ENCODE measurements at regions not wholly inside any gene's neighbourhood (a gene's known extent, or its start where the extent isn't known, plus 50 kb on each side); places are given as distances from the start of the nearest gene placed in this dataset.
"Not testable (repeated sequence)": the region's sequence is repeated elsewhere in the genome, so short reads cannot be mapped to it uniquely, and the experiment has no call there.

DNA sequence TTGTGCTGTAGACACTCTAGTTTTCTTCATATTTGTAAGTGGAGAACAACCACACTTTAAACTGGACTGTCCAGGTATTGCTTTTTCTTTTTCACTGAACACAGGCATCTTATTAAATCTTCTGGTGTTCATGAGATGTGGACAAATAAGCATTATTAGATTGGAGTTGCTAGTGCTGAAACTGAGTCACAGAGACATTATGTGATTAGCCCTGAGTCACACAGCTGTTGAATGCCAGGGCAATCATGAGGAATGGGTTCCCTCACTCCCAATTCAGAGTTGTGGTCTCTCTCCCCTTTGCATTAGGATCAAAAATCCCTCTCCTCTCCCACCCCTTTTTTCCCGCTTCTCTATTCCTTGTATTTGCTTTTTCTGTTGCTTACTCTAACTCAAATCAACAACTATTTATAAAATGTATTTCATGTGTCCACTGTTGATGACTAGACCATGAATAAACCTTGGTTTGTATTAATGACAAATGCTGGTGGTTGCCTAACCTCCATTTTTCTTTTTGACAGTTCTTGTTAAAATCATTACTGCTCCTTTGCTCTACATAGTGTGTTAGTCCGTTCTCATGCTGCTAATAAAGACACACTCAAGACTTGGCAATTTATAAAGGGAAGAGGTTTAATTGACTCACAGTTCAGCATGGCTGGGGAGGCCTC, 738.2 kb downstream of the BRINP1 start:
- no peak for DNase-seq (ENCODE audit: low read depth in 1 of 2, low spot score in 1 of 2)

DNA sequence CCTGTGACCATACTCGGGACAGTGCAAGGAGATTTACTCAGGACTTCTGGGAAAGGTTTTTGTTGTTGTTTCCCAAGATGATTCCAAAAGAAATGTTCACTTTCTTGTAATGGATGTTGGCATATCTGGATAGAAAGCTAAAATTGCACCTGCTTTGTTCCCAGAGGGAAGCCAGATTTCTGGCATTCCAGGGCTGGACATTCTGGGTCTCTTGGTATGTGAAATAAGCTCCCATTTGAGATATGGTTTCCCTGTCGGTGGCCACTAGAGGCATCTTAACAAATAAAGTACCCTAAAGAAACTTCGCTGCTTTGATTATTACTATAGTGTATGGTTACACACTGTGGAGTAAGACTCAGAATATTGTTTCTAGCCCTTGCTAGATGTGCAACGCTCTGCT, 737.3 kb downstream of the BRINP1 start:
- no peak for DNase-seq (ENCODE audit: low read depth in 1 of 2, low spot score in 1 of 2)

DNA sequence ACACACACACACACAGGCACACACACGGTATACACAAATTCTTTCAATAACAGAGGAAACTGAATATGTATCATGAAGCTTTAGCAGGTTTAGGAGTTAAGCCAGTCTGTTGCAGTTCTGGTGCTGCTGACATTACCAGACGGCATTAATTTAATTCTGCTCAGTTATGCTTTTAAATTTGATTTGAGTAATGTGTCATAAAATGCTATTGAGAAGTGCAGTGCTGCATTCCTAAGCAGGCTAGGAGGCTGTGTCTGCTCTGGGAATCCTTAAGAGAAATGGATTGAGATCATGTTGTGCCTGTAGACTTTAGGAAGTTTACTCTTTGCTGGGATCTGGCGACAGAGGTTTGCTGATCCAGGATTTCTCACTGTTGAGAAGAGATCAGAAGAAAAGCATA, 733.8 kb downstream of the BRINP1 start:
- DNase-seq (ENCODE audit: low read depth in 1 of 2, low spot score in 1 of 2) = no peak

DNA sequence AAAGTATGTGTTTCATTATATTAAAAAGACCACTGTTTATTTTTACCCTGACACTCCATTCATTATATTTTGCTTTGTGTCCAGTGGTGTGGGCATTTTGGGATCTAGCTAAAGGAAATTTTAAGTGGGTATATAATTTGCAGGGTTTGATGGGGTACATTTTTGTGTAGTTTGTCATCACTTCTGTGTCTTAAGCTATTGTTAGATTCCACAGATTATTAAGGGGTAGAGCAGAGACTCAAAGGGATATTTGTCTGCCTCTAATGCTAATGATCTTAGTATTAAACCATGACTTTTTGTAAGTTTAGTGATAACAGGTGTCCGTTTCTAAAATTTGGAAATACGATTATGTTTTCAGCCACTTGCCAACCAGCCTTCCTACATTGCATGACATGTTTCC, 731.6 kb downstream of the BRINP1 start:
- no peak for DNase-seq (ENCODE audit: low read depth in 1 of 2, low spot score in 1 of 2)

DNA sequence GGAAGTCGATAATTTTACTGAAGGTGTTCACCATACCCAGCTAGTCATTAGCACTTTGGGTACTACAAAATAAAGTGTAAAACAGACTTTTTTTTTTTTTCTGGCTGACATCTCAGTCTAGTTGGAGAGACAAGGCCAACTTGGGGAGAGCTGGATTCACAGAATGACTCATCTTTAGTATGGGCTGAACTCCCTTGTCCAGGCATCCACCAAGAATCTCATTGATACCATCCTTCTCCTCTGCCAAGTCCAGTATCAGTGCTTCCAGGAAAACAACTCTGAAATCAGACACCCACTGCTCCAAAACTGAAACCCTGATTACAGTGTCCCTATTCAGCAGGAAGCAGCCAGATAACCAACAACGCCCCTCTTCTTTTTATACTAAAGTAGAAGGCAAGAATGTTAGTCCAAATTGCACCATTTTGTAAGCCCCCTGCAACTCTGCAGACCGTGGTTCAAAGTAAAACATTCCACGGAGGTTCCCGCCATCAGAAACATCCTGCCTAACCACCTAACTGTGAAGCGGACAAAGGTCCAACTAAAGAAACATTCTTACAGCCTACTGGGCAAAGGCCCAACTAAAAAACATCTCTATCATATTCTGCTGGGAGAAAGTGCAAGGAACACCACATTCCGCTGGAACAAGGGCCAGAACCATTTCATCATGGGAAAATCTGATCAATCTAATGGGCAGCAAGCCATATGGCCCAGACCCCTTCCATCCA, 728.2 kb downstream of the BRINP1 start:
- no peak for DNase-seq (ENCODE audit: low read depth in 1 of 2, low spot score in 1 of 2)

DNA sequence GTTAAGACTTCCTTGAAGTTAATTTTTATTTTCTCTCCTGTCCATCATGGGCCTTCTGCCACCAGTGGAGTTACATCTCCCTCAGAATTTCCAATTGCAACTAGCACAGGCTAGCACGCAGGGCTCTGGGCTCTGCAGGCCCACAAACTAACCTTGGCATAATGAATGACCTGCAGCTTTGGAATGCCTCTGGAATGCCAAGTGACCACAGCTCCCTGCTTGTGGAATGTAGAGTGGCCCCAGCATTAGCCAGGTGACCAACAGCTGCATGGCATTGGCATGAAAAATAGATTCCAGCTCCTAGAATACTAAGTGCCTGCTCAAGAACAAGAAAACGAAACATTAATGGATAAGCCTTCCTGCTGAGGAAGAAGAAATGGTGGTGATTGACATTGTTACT, 726.1 kb downstream of the BRINP1 start:
- DNase-seq (ENCODE audit: low read depth in 1 of 2, low spot score in 1 of 2) = no peak

DNA sequence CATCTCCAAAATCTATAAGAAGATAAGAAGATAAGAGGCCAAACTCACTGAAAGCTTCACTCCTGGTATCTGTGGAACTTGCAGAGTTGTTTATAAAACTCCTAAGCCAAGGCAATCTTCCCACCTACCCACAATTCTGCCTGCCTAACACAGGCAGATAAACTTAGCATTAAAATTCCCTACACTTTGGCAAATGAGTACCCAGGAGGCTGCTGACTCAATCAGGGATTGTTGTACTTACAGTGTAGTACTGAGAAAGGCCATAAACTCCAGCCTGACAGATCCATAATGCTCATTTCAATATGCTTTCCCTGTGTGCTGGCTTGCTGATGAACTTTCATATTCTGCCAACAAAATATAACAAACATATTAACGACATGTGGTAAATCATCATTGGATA, 725.2 kb downstream of the BRINP1 start:
- no peak for DNase-seq (ENCODE audit: low read depth in 1 of 2, low spot score in 1 of 2)

DNA sequence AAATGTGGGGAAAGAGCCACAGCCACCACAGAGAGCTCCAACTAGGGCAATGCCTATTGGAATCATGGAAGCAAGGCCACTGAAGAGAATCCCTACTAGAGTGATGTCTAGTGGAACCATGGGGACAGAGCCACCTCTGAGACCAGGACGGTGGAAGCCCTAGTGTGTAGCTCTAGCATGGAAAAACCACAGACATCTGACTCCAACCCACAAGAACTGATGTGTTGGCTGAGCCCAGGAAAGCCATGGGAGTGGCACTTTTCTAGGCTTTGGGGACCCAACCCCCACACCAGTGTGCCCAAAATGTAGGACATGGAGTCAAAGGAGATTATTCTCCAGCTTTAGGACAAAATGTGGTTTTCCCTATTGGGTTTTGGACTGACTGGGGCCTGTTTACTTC, 721.9 kb downstream of the BRINP1 start:
- no peak for DNase-seq (ENCODE audit: low read depth in 1 of 2, low spot score in 1 of 2)

DNA sequence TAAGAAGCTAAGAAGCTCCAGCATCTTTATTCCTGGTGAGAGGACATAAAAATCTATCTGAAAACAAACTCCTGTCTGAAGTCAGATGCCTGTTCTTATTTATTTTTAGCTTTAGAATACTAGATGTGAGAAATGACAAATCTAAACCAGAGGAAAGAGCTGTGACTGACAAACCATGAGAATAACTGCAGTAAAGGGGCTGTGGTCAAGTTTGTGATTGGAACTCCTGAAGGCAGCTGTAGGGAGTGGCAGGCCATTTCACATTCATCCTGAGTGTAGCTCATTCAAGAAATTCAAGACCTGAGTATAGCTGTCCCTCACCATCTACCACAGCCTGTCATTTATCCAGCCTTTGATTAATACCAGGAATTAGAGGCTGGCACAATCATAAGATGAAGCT, 718.8 kb downstream of the BRINP1 start:
- no peak for DNase-seq (ENCODE audit: low read depth in 1 of 2, low spot score in 1 of 2)

DNA sequence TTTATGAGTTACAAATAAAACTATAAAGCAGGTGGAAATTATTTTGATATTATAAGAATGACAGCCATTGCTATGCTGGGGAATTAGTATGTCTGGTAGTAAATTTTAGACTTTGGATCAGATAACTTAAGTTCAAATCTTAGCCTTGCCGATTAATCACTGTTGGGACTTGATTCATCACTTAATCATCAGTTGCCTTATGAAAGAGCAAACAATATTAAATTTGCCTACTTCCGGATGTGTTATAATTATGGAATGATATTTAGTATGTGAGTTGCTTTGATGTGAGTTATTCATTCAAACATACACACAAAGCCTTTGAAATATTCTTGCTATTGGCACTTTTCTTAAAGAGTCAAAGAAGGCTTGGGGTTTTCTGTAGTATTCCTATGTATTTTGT, 717.7 kb downstream of the BRINP1 start:
- no peak for DNase-seq (ENCODE audit: low read depth in 1 of 2, low spot score in 1 of 2)

DNA sequence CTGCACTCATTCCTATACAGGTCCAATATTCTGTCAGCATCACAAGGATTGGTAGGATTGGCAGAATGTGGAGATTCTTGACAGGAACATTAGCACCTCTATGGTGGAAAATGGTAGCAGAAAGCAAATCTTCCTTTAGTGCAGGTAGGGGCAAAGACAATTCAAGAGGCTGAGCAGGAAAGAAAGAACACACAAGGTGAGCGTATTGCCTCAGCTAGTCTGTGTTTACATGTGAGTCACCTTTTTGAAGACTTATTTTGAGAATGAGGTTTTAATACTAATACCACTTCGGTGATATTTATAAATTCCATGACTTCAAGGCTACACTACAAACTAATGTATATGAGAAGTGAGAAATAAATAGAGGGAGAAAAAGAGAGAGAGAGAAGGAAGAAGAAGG, 717.0 kb downstream of the BRINP1 start:
- DNase-seq (ENCODE audit: low read depth in 1 of 2, low spot score in 1 of 2) = no peak

DNA sequence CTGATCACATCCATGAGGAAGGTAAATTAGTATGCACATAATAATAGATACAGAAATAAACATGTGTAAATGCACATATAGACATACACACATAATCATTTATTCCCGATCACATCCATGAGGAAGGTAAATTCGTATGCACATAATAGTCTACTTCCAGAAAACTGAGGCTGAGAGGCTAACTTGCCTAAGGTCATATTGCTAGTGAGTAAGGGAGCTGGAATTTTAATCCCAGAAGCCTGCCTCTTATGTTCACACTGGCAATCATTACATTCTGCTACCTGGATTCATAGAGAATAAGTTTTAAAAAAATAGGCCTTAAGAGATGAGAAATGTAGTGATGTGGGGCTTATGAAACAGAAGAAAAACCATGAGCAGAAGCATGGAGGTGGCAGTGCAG, 716.3 kb downstream of the BRINP1 start:
- no peak for DNase-seq (ENCODE audit: low read depth in 1 of 2, low spot score in 1 of 2)

DNA sequence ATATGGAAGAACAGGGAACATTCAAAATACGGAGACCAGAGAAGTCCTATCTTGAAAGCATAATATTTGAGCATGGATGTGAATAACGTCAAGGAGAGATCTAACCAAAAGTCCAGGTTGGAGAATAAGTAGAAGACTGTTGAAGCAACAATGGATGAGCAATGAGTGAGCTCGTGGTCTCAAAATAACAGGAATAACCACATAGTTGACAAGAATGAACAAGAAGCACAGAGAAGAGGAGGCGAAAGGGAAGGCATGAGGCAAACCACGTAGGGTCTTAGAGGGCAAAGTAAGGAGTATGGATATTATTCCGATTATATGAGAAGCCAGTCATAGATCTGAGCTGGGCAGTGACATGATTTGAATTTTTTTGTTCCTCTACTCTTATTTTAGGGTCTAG, 710.2 kb downstream of the BRINP1 start:
- DNase-seq (ENCODE audit: low read depth in 1 of 2, low spot score in 1 of 2) = no peak

DNA sequence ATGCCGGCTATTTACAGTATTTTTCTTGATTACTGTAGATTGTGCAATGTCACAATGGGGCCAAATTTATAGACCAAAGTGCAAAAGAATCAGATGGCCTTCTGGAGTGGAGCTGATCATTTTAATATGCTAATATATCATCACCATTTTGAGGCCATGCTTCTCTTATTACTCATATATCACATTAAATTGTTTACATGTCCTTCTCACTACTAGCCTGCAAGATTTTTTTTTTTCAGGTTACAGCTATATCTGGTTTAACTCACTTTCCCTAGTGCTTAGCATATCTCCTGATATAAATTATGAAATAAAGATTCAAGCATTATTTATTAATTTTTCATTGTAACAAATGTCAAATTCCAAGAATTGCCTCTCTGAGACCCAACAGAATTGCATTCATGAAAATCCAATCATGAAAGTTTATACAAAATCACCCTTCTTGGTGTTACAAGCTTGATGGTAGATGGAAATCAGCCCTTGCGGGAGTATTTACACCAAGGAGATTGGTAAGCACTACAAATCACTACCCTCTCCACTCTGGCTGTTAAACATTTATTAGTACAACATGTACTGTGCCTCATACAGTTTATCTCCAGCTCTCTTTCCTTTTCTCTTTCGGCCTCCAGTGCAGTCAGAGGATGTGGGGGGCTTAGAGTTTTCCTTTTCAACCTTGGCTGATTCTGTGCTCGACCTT, 703.9 kb downstream of the BRINP1 start:
- no peak for DNase-seq (ENCODE audit: low read depth in 1 of 2, low spot score in 1 of 2)

DNA sequence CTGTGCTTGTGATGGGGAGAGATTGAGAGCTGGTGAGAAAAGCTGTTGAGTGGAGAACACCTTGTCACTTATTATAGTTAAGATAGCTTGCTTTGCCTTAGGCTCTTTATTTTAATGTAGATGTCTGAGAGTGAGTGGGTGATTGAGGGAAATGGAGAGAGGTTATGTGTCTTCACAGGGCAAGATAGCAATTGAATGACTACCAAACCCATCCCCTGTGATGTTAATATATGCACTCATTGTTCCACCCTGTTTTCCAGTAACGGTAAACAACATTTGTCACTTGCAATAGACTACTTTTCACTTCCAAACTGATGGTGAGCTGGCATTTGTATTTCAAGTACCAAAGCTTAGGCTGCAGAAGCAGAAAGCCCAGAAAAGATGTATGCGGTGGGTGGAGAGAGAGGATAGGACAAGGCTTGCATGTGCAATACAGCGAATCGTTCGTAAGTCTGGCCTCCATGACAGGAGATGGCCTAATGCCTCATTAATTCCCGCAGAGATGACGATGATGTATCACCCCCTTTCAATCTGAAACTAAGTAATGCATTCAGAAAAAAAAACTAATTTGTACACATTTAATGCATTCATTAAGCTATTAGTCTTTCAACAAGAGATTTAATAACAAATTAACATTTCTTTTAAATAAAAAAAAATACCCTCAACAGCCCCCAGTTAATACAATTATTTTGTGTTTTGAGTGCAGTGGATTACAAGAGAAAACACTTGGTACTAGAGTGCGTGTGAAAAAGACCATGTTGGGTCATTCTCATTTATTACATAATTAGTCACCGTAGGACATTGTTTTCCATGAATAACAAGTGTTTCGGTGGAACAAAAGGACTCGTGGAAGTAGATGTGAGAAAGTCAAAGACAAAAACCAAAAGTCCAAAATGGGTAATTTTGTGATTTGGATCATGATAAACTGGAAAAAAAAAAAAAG, 699.0 kb downstream of the BRINP1 start:
- DNase-seq (ENCODE audit: low read depth in 1 of 2, low spot score in 1 of 2) = no peak

DNA sequence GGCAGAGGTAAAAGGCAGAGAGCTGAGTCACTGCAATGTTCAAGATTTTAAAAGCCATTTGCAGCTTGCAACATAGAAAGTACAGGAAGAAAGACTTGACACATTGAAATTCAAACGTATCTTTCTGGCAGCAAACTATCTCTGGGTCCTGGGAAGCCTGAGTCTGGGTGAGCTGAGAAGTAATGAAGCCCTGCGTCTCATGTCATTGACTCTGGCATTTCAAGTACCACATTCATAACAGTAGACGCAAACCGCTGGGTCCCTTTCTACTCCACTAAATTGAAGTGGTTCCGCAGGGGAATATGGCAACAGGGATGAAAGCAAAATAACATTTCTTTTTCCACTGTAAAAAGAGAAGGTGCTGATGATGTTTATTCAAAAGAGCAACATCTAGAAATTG, 694.3 kb downstream of the BRINP1 start:
- no peak for DNase-seq (ENCODE audit: low read depth in 1 of 2, low spot score in 1 of 2)

DNA sequence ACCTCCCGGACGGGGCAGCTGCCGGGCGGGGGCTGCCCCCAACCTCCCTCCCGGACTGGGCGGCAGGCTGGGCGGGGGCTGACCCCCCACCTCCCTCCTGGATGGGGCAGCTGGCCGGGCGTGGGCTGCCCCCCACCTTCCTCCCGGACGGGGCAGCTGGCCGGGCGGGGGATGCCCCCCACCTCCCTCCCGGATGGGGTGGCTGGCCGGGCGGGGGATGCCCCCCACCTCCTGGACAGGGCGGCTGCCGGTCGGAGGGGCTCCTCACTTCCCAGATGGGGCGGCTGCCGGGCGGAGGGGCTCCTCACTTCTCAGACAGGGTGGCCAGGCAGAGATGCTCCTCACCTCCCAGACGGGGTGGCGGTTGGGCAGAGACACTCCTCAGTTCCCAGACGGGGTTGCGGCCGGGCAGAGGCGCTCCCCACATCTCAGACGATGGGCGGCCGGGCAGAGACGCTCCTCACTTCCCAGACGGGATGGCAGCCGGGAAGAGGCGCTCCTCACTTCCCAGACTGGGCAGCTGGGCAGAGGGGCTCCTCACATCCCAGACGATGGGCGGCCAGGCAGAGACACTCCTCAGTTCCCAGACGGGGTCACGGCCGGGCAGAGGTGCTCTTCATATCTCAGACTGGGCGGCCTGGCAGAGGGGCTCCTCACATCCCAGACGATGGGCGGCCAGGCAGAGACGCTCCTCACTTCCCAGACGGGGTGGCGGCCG, 691.1 kb downstream of the BRINP1 start:
- not testable (repeated sequence) for DNase-seq (ENCODE audit: low read depth in 1 of 2, low spot score in 1 of 2)

DNA sequence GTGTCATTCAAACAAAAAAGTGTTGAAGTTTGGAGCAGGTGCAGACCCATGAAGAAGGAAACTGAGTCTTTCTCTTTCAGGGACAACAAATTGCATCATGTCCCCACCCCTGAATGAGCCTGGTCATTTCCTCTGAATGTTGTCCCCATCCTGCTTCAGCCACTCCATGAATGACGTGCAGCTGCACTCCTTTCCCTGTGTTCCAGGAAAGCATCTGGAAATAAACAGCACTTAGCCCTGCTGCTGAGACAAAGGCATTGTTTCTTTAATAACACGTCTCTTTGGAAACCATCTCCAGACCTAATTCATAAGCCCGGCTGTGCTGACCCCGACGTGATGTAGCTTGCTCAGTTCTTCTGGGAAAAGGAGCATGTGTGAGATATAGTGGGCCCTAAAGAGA, 682.3 kb downstream of the BRINP1 start:
- DNase-seq (ENCODE audit: low read depth in 1 of 2, low spot score in 1 of 2) = no peak

DNA sequence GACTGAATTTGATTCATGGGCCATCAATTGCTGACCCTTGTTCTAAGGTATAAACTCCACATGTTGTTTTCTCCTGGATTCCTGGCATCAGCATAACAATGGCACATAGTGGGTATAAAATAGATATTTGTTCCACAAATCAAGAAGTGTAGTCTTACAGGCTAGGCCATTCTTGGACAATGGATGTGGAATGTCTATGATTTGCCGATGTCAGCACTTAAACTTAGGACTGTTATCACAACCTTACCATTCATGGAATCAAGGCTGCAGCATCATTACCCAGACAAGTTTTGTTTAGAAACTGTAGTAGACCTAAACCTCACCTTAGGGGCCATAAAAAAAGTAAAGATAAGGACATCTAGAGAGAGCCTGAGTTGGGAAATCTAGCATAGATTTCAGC, 680.0 kb downstream of the BRINP1 start:
- DNase-seq (ENCODE audit: low read depth in 1 of 2, low spot score in 1 of 2) = no peak

DNA sequence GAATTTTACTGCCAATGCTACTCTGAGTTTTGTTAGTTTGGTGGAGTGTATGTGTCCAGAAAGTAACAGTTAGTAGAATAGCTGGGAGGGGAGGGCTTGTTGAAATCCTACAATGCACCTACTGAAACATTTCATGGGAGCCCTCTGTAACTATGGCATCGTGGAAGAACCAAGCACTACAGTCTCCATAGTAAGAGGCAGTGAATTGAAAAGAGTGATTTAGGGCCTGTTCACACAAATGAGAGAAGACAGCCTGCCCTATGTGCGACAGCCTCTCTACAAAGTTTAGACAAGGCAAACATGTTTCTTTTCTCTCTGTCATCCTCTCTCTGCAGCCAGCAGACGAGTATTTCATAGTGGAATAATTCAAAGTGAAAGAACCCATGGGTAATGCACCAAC, 676.6 kb downstream of the BRINP1 start:
- DNase-seq (ENCODE audit: low read depth in 1 of 2, low spot score in 1 of 2) = no peak

DNA sequence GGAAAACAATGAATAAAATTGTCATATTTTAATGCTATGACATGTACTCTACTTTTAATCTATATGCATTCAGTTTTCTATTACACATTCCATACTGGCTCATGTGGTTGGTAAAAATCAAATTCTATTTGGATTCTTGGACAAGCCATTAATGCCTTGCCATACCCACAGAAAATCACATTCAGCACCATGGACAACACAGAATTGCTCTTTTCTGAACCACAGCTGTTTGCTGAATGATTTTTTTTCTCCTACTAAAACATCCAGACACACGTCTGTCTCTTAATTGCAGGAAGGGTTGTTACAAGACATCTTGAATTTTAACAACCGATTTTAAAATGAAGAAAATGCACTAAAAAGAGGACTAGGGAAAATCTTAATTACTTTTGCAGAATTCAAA, 675.6 kb downstream of the BRINP1 start:
- no peak for DNase-seq (ENCODE audit: low read depth in 1 of 2, low spot score in 1 of 2)
